PC-3 (cell line): ENCODE measurements at regions not wholly inside any gene's neighbourhood (a gene's known extent, or its start where the extent isn't known, plus 50 kb on each side); places are given as distances from the start of the nearest gene placed in this dataset.

Source experiments
- ATAC-seq: fragments of 200-7000 bp; cut with Tn5 transposase; 2 replicates; pipeline ENCODE4 v1.9.1; 2020; ENCODE audit warnings: mild to moderate bottlenecking, moderate library complexity
- BruUV-seq: library from RNA; stranded (reverse); fragments of 400-500 nt; replicated peaks from 2 replicates; lab custom pipeline; 2021; lab: Mats Ljungman, UMichigan
- CTCF ChIA-PET: fragments of 300-600 bp; sonication (Branson Sonifier 250); formaldehyde crosslinking; loops from one replicate; lab custom pipeline; 2022; ENCODE audit warnings: antibody characterized with exemption; lab: Charles Lee
- POLR2A ChIA-PET: fragments of 300-600 bp; sonication (Branson Sonifier 250); formaldehyde crosslinking; loops from one replicate; lab custom pipeline; 2022; ENCODE audit warnings: antibody characterized with exemption; ENCODE audit not compliant: unreplicated experiment; lab: Charles Lee
- DNase-seq: peaks from one replicate; pipeline ENCODE4 v3.0.0-alpha.2; 2015
- H2AFZ ChIP-seq: fragments of 300-600 bp; sonication (generic); 2 replicates; pipeline ENCODE4 v1.6.0; 2016; ENCODE audit warnings: antibody characterized with exemption, low read length
- H3F3A ChIP-seq: fragments of 300-600 bp; sonication (generic); one replicate; pipeline ENCODE4 v1.6.0; 2017; ENCODE audit warnings: antibody characterized with exemption, low read length, control low read depth, mild to moderate bottlenecking; ENCODE audit not compliant: unreplicated experiment
- H3K27ac ChIP-seq: fragments of 300-600 bp; sonication (generic); 2 replicates; pipeline ENCODE4 v1.5.1; 2016; ENCODE audit warnings: mild to moderate bottlenecking, low read length
- H3K27me3 ChIP-seq: fragments of 300-600 bp; sonication (generic); 2 replicates; pipeline ENCODE4 v1.6.1; 2016; ENCODE audit warnings: low read length, mixed read lengths
- H3K36me3 ChIP-seq: fragments of 300-600 bp; sonication (generic); 2 replicates; pipeline ENCODE4 v1.6.1; 2016; ENCODE audit warnings: low read depth, mixed run types, low read length, mixed read lengths
- H3K4me1 ChIP-seq: fragments of 300-600 bp; sonication (generic); 2 replicates; pipeline ENCODE4 v1.5.1; 2016; ENCODE audit warnings: low read length; ENCODE audit not compliant: insufficient read depth
- H3K4me2 ChIP-seq: fragments of 300-600 bp; sonication (generic); 2 replicates; pipeline ENCODE4 v1.6.0; 2016; ENCODE audit warnings: low read length
- H3K4me3 ChIP-seq: fragments of 300-600 bp; sonication (generic); 2 replicates; pipeline ENCODE4 v1.5.1; 2016; ENCODE audit warnings: mild to moderate bottlenecking, low read length, mixed read lengths
- H3K79me2 ChIP-seq: fragments of 300-600 bp; sonication (generic); 2 replicates; pipeline ENCODE4 v1.6.1; 2017; ENCODE audit warnings: low read length, mixed read lengths
- H3K9ac ChIP-seq: fragments of 300-600 bp; sonication (generic); 2 replicates; pipeline ENCODE4 v1.6.0; 2016; ENCODE audit warnings: mild to moderate bottlenecking, low read length
- H3K9me2 ChIP-seq: fragments of 300-600 bp; sonication (generic); replicated peaks from 2 replicates; pipeline ENCODE4 v1.6.1; 2016; ENCODE audit warnings: mixed run types, low read length, mixed read lengths
- H3K9me3 ChIP-seq: fragments of 300-600 bp; sonication (generic); 2 replicates; pipeline ENCODE4 v1.6.1; 2016; ENCODE audit warnings: low read length, mixed read lengths
- H4K20me1 ChIP-seq: fragments of 300-600 bp; sonication (generic); 2 replicates; pipeline ENCODE4 v1.6.1; 2016; ENCODE audit warnings: low read length, mixed read lengths
- CTCF ChIP-seq: fragments of 300-600 bp; sonication (generic); conservative IDR thresholded peaks from 2 replicates; pipeline ENCODE4 v1.5.1; 2017; ENCODE audit warnings: antibody characterized with exemption, low read depth, mild to moderate bottlenecking, low read length
- EZH2 ChIP-seq: fragments of 300-600 bp; sonication (generic); IDR thresholded peaks from one replicate; pipeline ENCODE4 v1.6.1; 2017; ENCODE audit warnings: antibody characterized with exemption, mild to moderate bottlenecking, low read length; ENCODE audit not compliant: unreplicated experiment
- EZH2phosphoT487 ChIP-seq: fragments of 300-600 bp; sonication (generic); IDR thresholded peaks from 2 replicates; pipeline ENCODE4 v1.6.1; 2018; ENCODE audit warnings: mild to moderate bottlenecking, antibody characterized with exemption, low read length, borderline replicate concordance
- intact Hi-C: fragments of 100-400 bp; cut with micrococcal nuclease; formaldehyde crosslinking; loops from 2 replicates; pipeline ENCODE4 v1.9.0; 2023

- Histone ChIP-seq H3K79me2 (no peaks in the 10 kb centered on the region), H3F3A (no peaks in the 10 kb centered on the region), H3K4me2 (no peak overlapping the region), H3K9me2 (no peaks in the 10 kb centered on the region), H3K4me3 (no peak overlapping the region), H3K36me3 (no peaks in the 10 kb centered on the region), H3K4me1 (no peaks in the 10 kb centered on the region), H3K9me3 (no peaks in the 10 kb centered on the region), H2AFZ (no peak overlapping the region), H4K20me1 (no peaks in the 10 kb centered on the region), H3K9ac (no peak overlapping the region), H3K27ac (no peak overlapping the region), H3K27me3 (0 out of 2 replicates have a peak, but pooled peaks cover 3% of the 10 kb centered on the region)
- intact Hi-C loops = no loop called here
- TF ChIP-seq EZH2 (no peak), EZH2phosphoT487 (no peak), CTCF (no peak)
- ChIA-PET POLR2A (no interaction called here), CTCF (no interaction called here)
- ATAC-seq = no peak
- no TSS peak for BruUV-seq
- DNase-seq = no peak
These were observed 64.0 kb upstream of the CHRM3 start for GRCh38 chr1:239322369-239322768.

- Histone ChIP-seq H3K9ac (no peak overlapping the region), H3K4me2 (no peak overlapping the region), H2AFZ (no peak overlapping the region), H3K9me3 (no peaks in the 10 kb centered on the region), H3K79me2 (no peaks in the 10 kb centered on the region), H3K27ac (no peak overlapping the region), H3K27me3 (0 out of 2 replicates have a peak, but pooled peaks cover 3% of the 10 kb centered on the region), H3K9me2 (no peaks in the 10 kb centered on the region), H3F3A (no peaks in the 10 kb centered on the region), H4K20me1 (no peaks in the 10 kb centered on the region), H3K4me1 (no peaks in the 10 kb centered on the region), H3K36me3 (no peaks in the 10 kb centered on the region), H3K4me3 (no peak overlapping the region)
- ChIA-PET CTCF (no interaction called here), POLR2A (no interaction called here)
- ATAC-seq (no peak), DNase-seq (no peak)
- BruUV-seq = no TSS peak
- TF ChIP-seq EZH2phosphoT487 (no peak), EZH2 (no peak), CTCF (no peak)
- intact Hi-C loops = no loop called here
These were observed 64.5 kb upstream of the CHRM3 start for GRCh38 chr1:239321877-239322276.

- no peak overlapping the region for H3K9ac ChIP-seq
- BruUV-seq = no TSS peak
- no peaks in the 10 kb centered on the region for H3K4me1 ChIP-seq
- no peak overlapping the region for H3K27ac ChIP-seq
- H3F3A ChIP-seq = no peaks in the 10 kb centered on the region
- H3K79me2 ChIP-seq = no peaks in the 10 kb centered on the region
- H3K4me3 ChIP-seq = no peak overlapping the region
- ChIA-PET CTCF (no interaction called here), POLR2A (no interaction called here)
- no peaks in the 10 kb centered on the region for H3K27me3 ChIP-seq
- ATAC-seq = no peak
- H4K20me1 ChIP-seq = no peaks in the 10 kb centered on the region
- no peak for DNase-seq
- H2AFZ ChIP-seq = no peak overlapping the region
- TF ChIP-seq EZH2phosphoT487 (no peak), CTCF (no peak), EZH2 (no peak)
- intact Hi-C loops = no loop called here
- H3K9me2 ChIP-seq = no peaks in the 10 kb centered on the region
- no peak overlapping the region for H3K4me2 ChIP-seq
- H3K9me3 ChIP-seq = no peaks in the 10 kb centered on the region
- H3K36me3 ChIP-seq = no peaks in the 10 kb centered on the region
These were observed 68.4 kb upstream of the CHRM3 start for GRCh38 chr1:239317948-239318347.
